ENCODE measurements at regions not wholly inside any gene's neighbourhood (a gene's known extent, or its start where the extent isn't known, plus 50 kb on each side); places are given as distances from the start of the nearest gene placed in this dataset.

DNA sequence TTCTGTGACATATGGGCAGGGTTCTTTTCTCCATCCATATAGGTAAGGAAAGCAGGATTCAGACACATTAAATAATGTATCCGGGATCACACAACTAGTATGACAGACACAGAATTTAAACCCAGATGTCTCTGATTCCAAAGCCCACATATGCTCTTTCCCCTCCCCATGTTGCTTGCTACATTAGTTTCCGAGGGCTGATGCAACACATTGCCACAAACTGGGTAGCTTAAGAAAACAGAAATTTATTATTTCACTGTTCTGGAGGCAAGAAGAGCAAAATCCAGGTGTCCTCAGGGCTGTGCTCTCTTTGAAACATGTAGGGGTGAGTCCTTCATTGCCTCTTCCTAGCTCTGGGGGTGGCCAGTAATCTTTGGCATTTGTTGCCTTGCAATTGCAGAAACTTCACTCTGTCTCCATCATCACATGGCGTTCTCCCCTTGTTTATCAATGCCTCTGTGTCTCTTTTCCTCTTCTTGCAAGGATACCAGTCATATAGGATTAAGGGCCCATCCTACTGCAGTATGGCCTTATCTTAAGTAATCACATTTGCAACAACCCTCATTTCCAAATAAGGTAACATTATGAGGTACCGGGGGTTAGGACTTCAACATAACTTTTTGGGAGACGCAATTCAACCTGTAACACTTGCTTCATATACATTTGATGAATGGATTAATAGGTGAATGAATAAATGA, 83.0 kb upstream of the CCND2 start:
- ATAC-seq (no peak), FAIRE-seq (no peak), DNase-seq (ENCODE audit: low read depth, low spot score) (no peak)
- no peak for TF ChIP-seq RBBP5 (conservative IDR thresholded peaks at IDR 0.05)
- TF ChIP-seq MTA2 (IDR thresholded peaks at IDR 0.05; ENCODE audit: low read depth), result no peak
- no peak for TF ChIP-seq LARP7 (IDR thresholded peaks at IDR 0.05)
- TF ChIP-seq TBL1XR1 (IDR thresholded peaks at IDR 0.05; ENCODE audit: low read depth, low read length), result no peak
- TF ChIP-seq, protein P1, sequence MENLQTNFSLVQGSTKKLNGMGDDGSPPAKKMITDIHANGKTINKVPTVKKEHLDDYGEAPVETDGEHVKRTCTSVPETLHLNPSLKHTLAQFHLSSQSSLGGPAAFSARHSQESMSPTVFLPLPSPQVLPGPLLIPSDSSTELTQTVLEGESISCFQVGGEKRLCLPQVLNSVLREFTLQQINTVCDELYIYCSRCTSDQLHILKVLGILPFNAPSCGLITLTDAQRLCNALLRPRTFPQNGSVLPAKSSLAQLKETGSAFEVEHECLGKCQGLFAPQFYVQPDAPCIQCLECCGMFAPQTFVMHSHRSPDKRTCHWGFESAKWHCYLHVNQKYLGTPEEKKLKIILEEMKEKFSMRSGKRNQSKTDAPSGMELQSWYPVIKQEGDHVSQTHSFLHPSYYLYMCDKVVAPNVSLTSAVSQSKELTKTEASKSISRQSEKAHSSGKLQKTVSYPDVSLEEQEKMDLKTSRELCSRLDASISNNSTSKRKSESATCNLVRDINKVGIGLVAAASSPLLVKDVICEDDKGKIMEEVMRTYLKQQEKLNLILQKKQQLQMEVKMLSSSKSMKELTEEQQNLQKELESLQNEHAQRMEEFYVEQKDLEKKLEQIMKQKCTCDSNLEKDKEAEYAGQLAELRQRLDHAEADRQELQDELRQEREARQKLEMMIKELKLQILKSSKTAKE (IDR thresholded peaks at IDR 0.05; ENCODE audit: low read depth, poor library complexity, severe bottlenecking), result no peak
- TF ChIP-seq NFXL1 (IDR thresholded peaks at IDR 0.05; ENCODE audit: borderline replicate concordance), result no peak
- no peak for TF ChIP-seq SIX5 (IDR thresholded peaks at IDR 0.05; ENCODE audit: low read depth, low read length, severe bottlenecking)
- no peak for TF ChIP-seq RCOR1 (conservative IDR thresholded peaks at IDR 0.05; ENCODE audit: low read depth, low read length)
- TF ChIP-seq, protein P2, sequence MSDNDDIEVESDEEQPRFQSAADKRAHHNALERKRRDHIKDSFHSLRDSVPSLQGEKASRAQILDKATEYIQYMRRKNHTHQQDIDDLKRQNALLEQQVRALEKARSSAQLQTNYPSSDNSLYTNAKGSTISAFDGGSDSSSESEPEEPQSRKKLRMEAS (IDR thresholded peaks at IDR 0.05; ENCODE audit: low read depth, low read length), result no peak
- no peak for TF ChIP-seq CHD2 (IDR thresholded peaks at IDR 0.05; ENCODE audit: borderline replicate concordance, low read depth, low read length)
- H3K36me3 ChIP-seq (ENCODE audit: control insufficient read depth in 2 of 2, insufficient read depth in 2 of 2, low read length in 1 of 2), result no peaks in the 10 kb centered on the region
- H3K9ac ChIP-seq (ENCODE audit: control insufficient read depth, insufficient read depth, low read length), result no peak overlapping the region
- no peak overlapping the region for H2AFZ ChIP-seq (ENCODE audit: control insufficient read depth, low read depth, low read length)
- no peaks in the 10 kb centered on the region for H3K9me3 ChIP-seq (replicated peaks; ENCODE audit: control insufficient read depth, insufficient read depth, low read length)
- no peaks in the 10 kb centered on the region for H4K20me1 ChIP-seq (ENCODE audit: control insufficient read depth, insufficient read depth)
- ChIA-PET RAD21 (ENCODE audit: unreplicated experiment) (interaction anchor here (0.9 to 3.7 kb wide), 4 partner anchors 14 to 44 kb away, joined by 3 to 20 read pairs (median 4); no protein-coding TSS in a partner anchor), SMC1A (ENCODE audit: uncharacterized antibody, unreplicated experiment) (interaction anchor here (1.0 to 4.8 kb wide), 12 partner anchors 11 to 88 kb away, joined by 3 to 30 read pairs (median 10); no protein-coding TSS in a partner anchor), CTCF (interaction anchor here (0.9 to 1.9 kb wide), 3 partner anchors 11 to 13 kb away, joined by 4 to 6 read pairs (median 5); no protein-coding TSS in a partner anchor), POLR2A (interaction anchor here (1.2 kb wide), 1 partner anchor 73 kb away, joined by 3 read pairs; no protein-coding TSS in a partner anchor)
- WGBS (ENCODE audit: insufficient coverage, insufficient replicate concordance, low lambda C conversion rate, missing lambda C conversion rate), result 77% methylated on average over 5 of the region's 5 CpGs
- no peaks in the 10 kb centered on the region for H3K79me2 ChIP-seq (ENCODE audit: control insufficient read depth, insufficient read depth, low read length)
- no peak overlapping the region for H3K4me3 ChIP-seq
- BruUV-seq (replicated peaks), result no TSS peak
- H3K27me3 ChIP-seq (replicated peaks in 1 of 2; ENCODE audit: control insufficient read depth in 2 of 2, insufficient read depth in 2 of 2, low read length in 1 of 2), result no peaks in the 10 kb centered on the region
- in situ Hi-C loops (cut with MboI), result no loop called here
- no peak overlapping the region for H3K4me2 ChIP-seq (ENCODE audit: control insufficient read depth, insufficient read depth)
- no peaks in the 10 kb centered on the region for H3K4me1 ChIP-seq (ENCODE audit: control insufficient read depth, insufficient read depth, low read length)
- no peak overlapping the region for H3K27ac ChIP-seq (ENCODE audit: control insufficient read depth, insufficient read depth)
- intact Hi-C loops (cut with micrococcal nuclease; ENCODE audit: unreplicated experiment), result no loop called here
